ENCODE measurements at regions not wholly inside any gene's neighbourhood (a gene's known extent, or its start where the extent isn't known, plus 50 kb on each side); places are given as distances from the start of the nearest gene placed in this dataset.

DNA sequence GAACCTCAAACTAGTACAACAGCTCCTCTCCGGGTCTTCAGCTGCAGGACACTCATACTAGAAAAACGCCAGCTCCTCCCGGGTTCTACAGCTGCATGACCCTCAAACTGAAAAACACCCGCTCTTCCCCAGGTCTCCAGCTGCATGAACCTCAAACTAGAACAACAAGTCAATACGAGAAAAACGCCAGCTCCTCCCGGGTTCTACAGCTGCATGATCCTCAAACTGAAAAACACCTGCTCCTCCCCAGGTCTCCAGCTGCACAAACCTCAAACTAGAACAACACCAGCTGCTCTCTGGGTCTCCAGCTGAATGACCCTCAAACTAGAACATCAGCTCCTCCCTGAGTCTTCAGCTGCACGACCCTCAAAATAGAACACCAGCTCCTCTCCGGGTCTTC, 315.0 kb upstream of the TFPI start:
- TF ChIP-seq, protein P1, sequence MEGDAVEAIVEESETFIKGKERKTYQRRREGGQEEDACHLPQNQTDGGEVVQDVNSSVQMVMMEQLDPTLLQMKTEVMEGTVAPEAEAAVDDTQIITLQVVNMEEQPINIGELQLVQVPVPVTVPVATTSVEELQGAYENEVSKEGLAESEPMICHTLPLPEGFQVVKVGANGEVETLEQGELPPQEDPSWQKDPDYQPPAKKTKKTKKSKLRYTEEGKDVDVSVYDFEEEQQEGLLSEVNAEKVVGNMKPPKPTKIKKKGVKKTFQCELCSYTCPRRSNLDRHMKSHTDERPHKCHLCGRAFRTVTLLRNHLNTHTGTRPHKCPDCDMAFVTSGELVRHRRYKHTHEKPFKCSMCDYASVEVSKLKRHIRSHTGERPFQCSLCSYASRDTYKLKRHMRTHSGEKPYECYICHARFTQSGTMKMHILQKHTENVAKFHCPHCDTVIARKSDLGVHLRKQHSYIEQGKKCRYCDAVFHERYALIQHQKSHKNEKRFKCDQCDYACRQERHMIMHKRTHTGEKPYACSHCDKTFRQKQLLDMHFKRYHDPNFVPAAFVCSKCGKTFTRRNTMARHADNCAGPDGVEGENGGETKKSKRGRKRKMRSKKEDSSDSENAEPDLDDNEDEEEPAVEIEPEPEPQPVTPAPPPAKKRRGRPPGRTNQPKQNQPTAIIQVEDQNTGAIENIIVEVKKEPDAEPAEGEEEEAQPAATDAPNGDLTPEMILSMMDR (IDR thresholded peaks at IDR 0.05): no peak
- TF ChIP-seq POLR2AphosphoS5 (IDR thresholded peaks at IDR 0.05): no peak
- TF ChIP-seq POLR2A (IDR thresholded peaks at IDR 0.05): no peak
